ENCODE measurements at regions not wholly inside any gene's neighbourhood (a gene's known extent, or its start where the extent isn't known, plus 50 kb on each side); places are given as distances from the start of the nearest gene placed in this dataset.

GRCh38 chr4:152148057-152148456 is 387.2 kb upstream of the GATB start (continued):
- TF ChIP-seq E4F1 (IDR thresholded peaks at IDR 0.05; ENCODE audit: borderline replicate concordance, partially characterized antibody): no peak
- no peak for TF ChIP-seq POU2F2 (IDR thresholded peaks at IDR 0.05; ENCODE audit: borderline replicate concordance, low read depth, low read length)
- no peak for TF ChIP-seq E2F4 (IDR thresholded peaks at IDR 0.05; ENCODE audit: low read depth, low read length)

GRCh38 chr4:152146244-152146643 is 385.4 kb upstream of the GATB start:
- H3K4me2 ChIP-seq (ENCODE audit: control insufficient read depth, insufficient read depth): no peak overlapping the region
- no peak for FAIRE-seq
- H3K9me3 ChIP-seq (replicated peaks; ENCODE audit: control insufficient read depth, insufficient read depth, low read length): peaks cover 7% of the 10 kb centered on the region
- H3K4me3 ChIP-seq: no peak overlapping the region
- H2AFZ ChIP-seq (ENCODE audit: control insufficient read depth, low read depth, low read length): no peak overlapping the region
- 0% methylated on average over 1 of the region's 1 CpG for WGBS (ENCODE audit: insufficient coverage, insufficient replicate concordance, low lambda C conversion rate, missing lambda C conversion rate)
- H4K20me1 ChIP-seq (ENCODE audit: control insufficient read depth, insufficient read depth): no peaks in the 10 kb centered on the region
- no peaks in the 10 kb centered on the region for H3K79me2 ChIP-seq (ENCODE audit: control insufficient read depth, insufficient read depth, low read length)
- BruUV-seq (replicated peaks): no TSS peak
- no peak overlapping the region for H3K9ac ChIP-seq (ENCODE audit: control insufficient read depth, insufficient read depth, low read length)
- RAD21 ChIA-PET (ENCODE audit: unreplicated experiment): no interaction called here
- in situ Hi-C loops (cut with MboI) (no loop called here), intact Hi-C loops (cut with micrococcal nuclease; ENCODE audit: unreplicated experiment) (no loop called here)
- CTCF ChIA-PET: no interaction called here
- no peak for ATAC-seq
- SMC1A ChIA-PET (ENCODE audit: uncharacterized antibody, unreplicated experiment): no interaction called here
- no peaks in the 10 kb centered on the region for H3K27me3 ChIP-seq (replicated peaks in 1 of 2; ENCODE audit: control insufficient read depth in 2 of 2, insufficient read depth in 2 of 2, low read length in 1 of 2)
- DNase-seq (ENCODE audit: low read depth, low spot score): no peak
- no peaks in the 10 kb centered on the region for H3K36me3 ChIP-seq (ENCODE audit: control insufficient read depth in 2 of 2, insufficient read depth in 2 of 2, low read length in 1 of 2)
- TF ChIP-seq SREBF2 (IDR thresholded peaks at IDR 0.05; ENCODE audit: low read length) (no peak), RUNX3 (IDR thresholded peaks at IDR 0.05; ENCODE audit: low read length) (no peak), PKNOX1 (IDR thresholded peaks at IDR 0.05) (no peak), ATF2 (IDR thresholded peaks at IDR 0.05; ENCODE audit: low read length) (no peak), IKZF1 (conservative IDR thresholded peaks at IDR 0.05) (no peak)
- POLR2A ChIA-PET: no interaction called here
- no peaks in the 10 kb centered on the region for H3K4me1 ChIP-seq (ENCODE audit: control insufficient read depth, insufficient read depth, low read length)
- H3K27ac ChIP-seq (ENCODE audit: control insufficient read depth, insufficient read depth): no peak overlapping the region

Measured in GM12878 (cell line).